ENCODE measurements at regions not wholly inside any gene's neighbourhood (a gene's known extent, or its start where the extent isn't known, plus 50 kb on each side); places are given as distances from the start of the nearest gene placed in this dataset.

- no peak for DNase-seq
These were observed 224.9 kb upstream of the JUN start for GRCh38 chr1:59008599-59009347.

GRCh38 chr1:59011663-59012062, 227.8 kb upstream of the JUN start:
- DNase-seq = no peak

GRCh38 chr1:59012378-59012777, 228.5 kb upstream of the JUN start:
- DNase-seq = no peak

- DNase-seq = no peak
These were observed 229.6 kb upstream of the JUN start for GRCh38 chr1:59013276-59013927.

GRCh38 chr1:59013928-59014279, 230.1 kb upstream of the JUN start:
- DNase-seq = no peak

GRCh38 chr1:59014827-59015226, 231.0 kb upstream of the JUN start:
- DNase-seq = no peak

- DNase-seq = no peak
These were observed 231.9 kb upstream of the JUN start for GRCh38 chr1:59015708-59016107.

GRCh38 chr1:59016390-59016789, 232.5 kb upstream of the JUN start:
- DNase-seq = no peak

- no peak for DNase-seq
These were observed 233.8 kb upstream of the JUN start for GRCh38 chr1:59017501-59018231.

- no peak for DNase-seq
These were observed 234.6 kb upstream of the JUN start for GRCh38 chr1:59018446-59018845.

GRCh38 chr1:59018860-59019259, 235.0 kb upstream of the JUN start:
- DNase-seq = no peak

GRCh38 chr1:59020151-59020997, 236.5 kb upstream of the JUN start:
- DNase-seq = no peak

- no peak for DNase-seq
These were observed 238.4 kb upstream of the JUN start for GRCh38 chr1:59022199-59022598.

- DNase-seq = no peak
These were observed 239.0 kb upstream of the JUN start for GRCh38 chr1:59022799-59023198.

GRCh38 chr1:59025201-59025600, 241.4 kb upstream of the JUN start:
- DNase-seq = no peak

- DNase-seq = no peak
These were observed 242.1 kb upstream of the JUN start for GRCh38 chr1:59025898-59026426.

- no peak for DNase-seq
These were observed 242.7 kb upstream of the JUN start for GRCh38 chr1:59026472-59026948.

GRCh38 chr1:59027177-59027576, 243.3 kb upstream of the JUN start:
- DNase-seq = no peak

- DNase-seq = no peak
These were observed 244.2 kb upstream of the JUN start for GRCh38 chr1:59028048-59028447.

- DNase-seq = no peak
These were observed 245.7 kb upstream of the JUN start for GRCh38 chr1:59029411-59030167.

GRCh38 chr1:59032228-59032627, 248.4 kb upstream of the JUN start:
- no peak for DNase-seq

GRCh38 chr1:59033761-59034160, 249.9 kb upstream of the JUN start:
- DNase-seq = no peak

Measured in NCI-H1092 (cell line).